Gastrocnemius medialis (tissue), 4 donors: ENCODE measurements at regions not wholly inside any gene's neighbourhood (a gene's known extent, or its start where the extent isn't known, plus 50 kb on each side); places are given as distances from the start of the nearest gene placed in this dataset.

Experiments used
- ATAC-seq, 2 donors: fragments of 150-250 bp; one replicate each; pipeline ENCODE4 v1.9.1; 2016
- DNase-seq, 2 donors: peaks; one replicate each; pipeline ENCODE4 v3.0.0-alpha.2; 2019
- H3K27ac ChIP-seq, 4 donors: fragments of 200-600 bp; sonication (generic); 1 replicate in 1 of 4; 2 replicates in 3 of 4; pipeline ENCODE4 v1.5.1; 2016 to 2018; ENCODE audit warnings: mild to moderate bottlenecking in 2 of 4, moderate library complexity in 1 of 4
- H3K27me3 ChIP-seq, 3 donors: fragments of 200-600 bp; sonication (generic) in 2 of 3; 1 replicate in 1 of 3; 2 replicates in 2 of 3; pipeline versions ENCODE4 v1.5.1 to v1.6.0; 2016 to 2019; ENCODE audit warnings: mild to moderate bottlenecking in 1 of 3, moderate library complexity in 1 of 3
- H3K36me3 ChIP-seq, 2 donors: fragments of 200-600 bp; sonication (generic) in 1 of 2; one replicate each; pipeline ENCODE4 v1.5.1; 2017 to 2018
- H3K4me1 ChIP-seq, 2 donors: fragments of 200-600 bp; sonication (generic) in 1 of 2; one replicate each; pipeline ENCODE4 v1.5.1; 2016 to 2017; ENCODE audit warnings: mild to moderate bottlenecking in 2 of 2
- H3K4me3 ChIP-seq, 4 donors: fragments of 200-600 bp; sonication (generic) in 3 of 4; 1 replicate in 1 of 4; 2 replicates in 3 of 4; pipeline ENCODE4 v1.5.1; 2016 to 2019; ENCODE audit warnings: mild to moderate bottlenecking in 2 of 4
- H3K9me3 ChIP-seq, 3 donors: fragments of 200-600 bp; sonication (generic) in 2 of 3; 1 replicate in 1 of 3; 2 replicates in 2 of 3; pipeline ENCODE4 v1.5.1; 2016 to 2019
- CTCF ChIP-seq, 5 experiments: fragments of 450-650 bp in 3 of 5; fragments of 200-600 bp in 2 of 5; sonication (generic) in 2 of 5; IDR thresholded peaks in 4 of 5; conservative IDR thresholded peaks in 1 of 5; 1 replicate in 4 of 5; 2 replicates in 1 of 5; pipeline ENCODE4 v1.5.1; 2016 to 2019; ENCODE audit warnings: antibody characterized with exemption in 5 of 5, mild to moderate bottlenecking in 3 of 5, moderate library complexity in 3 of 5
- POLR2A ChIP-seq, 2 donors: fragments of 450-650 bp; IDR thresholded peaks; one replicate each; pipeline ENCODE4 v1.6.1; 2017; ENCODE audit warnings: antibody characterized with exemption in 2 of 2, mild to moderate bottlenecking in 2 of 2, moderate library complexity in 2 of 2
- in situ Hi-C, 4 donors: fragments of 200-750 bp; cut with MboI; loops; one replicate each; pipeline versions ENCODE4 v1.15.0 to v1.8.0; 2017; ENCODE audit warnings: low sequenced_read_pairs in 4 of 4
- intact Hi-C: fragments of 100-400 bp; cut with DNase I; formaldehyde crosslinking; loops from one replicate; pipeline ENCODE4 v1.15.1; 2023; ENCODE audit warnings: low total_unique reads

- H3K27me3 ChIP-seq, result no peaks in the 10 kb centered on the region
- H3K27ac ChIP-seq, result no peak overlapping the region
- no peak for ATAC-seq
- H3K4me3 ChIP-seq, result no peak overlapping the region
- H3K36me3 ChIP-seq, result no peaks in the 10 kb centered on the region
- intact Hi-C loops (no loop called here), in situ Hi-C loops (no loop called here)
- H3K9me3 ChIP-seq, result peaks cover 0 to 5% (median 3%) of the 10 kb centered on the region in 3 donors
- H3K4me1 ChIP-seq, result no peaks in the 10 kb centered on the region
- DNase-seq, result no peak
- TF ChIP-seq CTCF (IDR thresholded peaks at IDR 0.05 in 4 of 5, conservative IDR thresholded peaks at IDR 0.05 in 1 of 5), result no peak
- TF ChIP-seq POLR2A (IDR thresholded peaks at IDR 0.05), result no peak
These were observed 85.1 kb upstream of the GHR start for GRCh38 chr5:42338136-42338535.

GRCh38 chr5:42349163-42349562 lies 74.1 kb upstream of the GHR start:
- no peaks in the 10 kb centered on the region for H3K36me3 ChIP-seq
- in situ Hi-C loops (no loop called here), intact Hi-C loops (no loop called here)
- no peaks in the 10 kb centered on the region for H3K27me3 ChIP-seq
- H3K9me3 ChIP-seq, result peaks cover 0 to 4% (median 0%) of the 10 kb centered on the region in 3 donors
- DNase-seq (no peak), ATAC-seq (no peak)
- no peak overlapping the region for H3K4me3 ChIP-seq
- TF ChIP-seq POLR2A (IDR thresholded peaks at IDR 0.05) (no peak), CTCF (IDR thresholded peaks at IDR 0.05 in 4 of 5, conservative IDR thresholded peaks at IDR 0.05 in 1 of 5) (no peak)
- H3K4me1 ChIP-seq, result no peaks in the 10 kb centered on the region
- H3K27ac ChIP-seq, result no peak overlapping the region

GRCh38 chr5:42351956-42352355 lies 71.3 kb upstream of the GHR start:
- ATAC-seq, result no peak
- Histone ChIP-seq H3K36me3 (no peaks in the 10 kb centered on the region), H3K9me3 (peaks cover 0 to 4% (median 0%) of the 10 kb centered on the region in 3 donors), H3K27me3 (no peaks in the 10 kb centered on the region), H3K27ac (peak overlapping the region in 1 of 4 donors; percentile 28), H3K4me3 (no peak overlapping the region), H3K4me1 (no peaks in the 10 kb centered on the region)
- in situ Hi-C loops (no loop called here), intact Hi-C loops (no loop called here)
- TF ChIP-seq CTCF (IDR thresholded peaks at IDR 0.05 in 4 of 5, conservative IDR thresholded peaks at IDR 0.05 in 1 of 5) (no peak), POLR2A (IDR thresholded peaks at IDR 0.05) (no peak)
- no peak for DNase-seq

GRCh38 chr5:42360056-42360455 lies 63.2 kb upstream of the GHR start:
- ATAC-seq, result peak in 1 of 2 donors; percentile 56
- H3K27ac ChIP-seq, result no peak overlapping the region
- no peaks in the 10 kb centered on the region for H3K4me1 ChIP-seq
- no peak overlapping the region for H3K4me3 ChIP-seq
- H3K27me3 ChIP-seq, result no peaks in the 10 kb centered on the region
- in situ Hi-C loops (no loop called here), intact Hi-C loops (no loop called here)
- no peak for DNase-seq
- H3K36me3 ChIP-seq, result no peaks in the 10 kb centered on the region
- TF ChIP-seq POLR2A (IDR thresholded peaks at IDR 0.05) (no peak), CTCF (IDR thresholded peaks at IDR 0.05 in 4 of 5, conservative IDR thresholded peaks at IDR 0.05 in 1 of 5) (no peak)
- peaks cover 0 to 2% (median 0%) of the 10 kb centered on the region in 3 donors for H3K9me3 ChIP-seq

GRCh38 chr5:42360616-42361314 lies 62.5 kb upstream of the GHR start:
- no peaks in the 10 kb centered on the region for H3K4me1 ChIP-seq
- no peaks in the 10 kb centered on the region for H3K36me3 ChIP-seq
- H3K27me3 ChIP-seq, result no peaks in the 10 kb centered on the region
- H3K9me3 ChIP-seq, result peaks cover 0 to 2% (median 0%) of the 10 kb centered on the region in 3 donors
- intact Hi-C loops (no loop called here), in situ Hi-C loops (no loop called here)
- DNase-seq (no peak), ATAC-seq (no peak)
- no peak for TF ChIP-seq POLR2A (IDR thresholded peaks at IDR 0.05)
- no peak for TF ChIP-seq CTCF (IDR thresholded peaks at IDR 0.05 in 4 of 5, conservative IDR thresholded peaks at IDR 0.05 in 1 of 5)
- no peak overlapping the region for H3K4me3 ChIP-seq
- no peak overlapping the region for H3K27ac ChIP-seq
